ENCODE measurements at regions not wholly inside any gene's neighbourhood (a gene's known extent, or its start where the extent isn't known, plus 50 kb on each side); places are given as distances from the start of the nearest gene placed in this dataset.

DNA sequence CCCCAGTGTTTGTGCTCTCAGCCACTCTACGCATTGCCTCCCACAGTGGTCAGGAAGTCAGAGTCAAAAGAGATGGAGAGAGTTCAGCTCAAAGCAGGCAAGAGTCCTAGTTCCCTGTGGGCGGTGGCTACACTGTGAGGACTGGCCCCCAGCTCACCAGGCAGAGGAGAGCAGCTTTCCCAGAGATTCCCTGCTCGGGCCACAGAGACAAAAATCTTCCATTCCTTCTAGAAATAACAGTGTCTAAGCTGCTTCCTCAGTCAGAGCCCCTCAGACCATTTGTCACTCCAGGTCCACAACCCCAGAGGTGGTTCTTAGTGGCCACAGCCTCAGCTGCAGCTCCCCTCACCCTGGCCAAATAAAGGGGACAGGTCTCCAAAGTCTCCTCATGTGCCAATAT lies 263.0 kb upstream of the RPL38 start:
- ChIA-PET POLR2A (no interaction called here), CTCF (no interaction called here)

- POLR2A ChIA-PET = no interaction called here
- CTCF ChIA-PET = no interaction called here
These were observed 261.5 kb upstream of the RPL38 start for GRCh38 chr17:73941919-73942530.

GRCh38 chr17:73942703-73943415 lies 260.6 kb upstream of the RPL38 start:
- ChIA-PET CTCF (no interaction called here), POLR2A (no interaction called here)

- CTCF ChIA-PET = no interaction called here
These were observed 259.9 kb upstream of the RPL38 start for GRCh38 chr17:73943416-73944110.

DNA sequence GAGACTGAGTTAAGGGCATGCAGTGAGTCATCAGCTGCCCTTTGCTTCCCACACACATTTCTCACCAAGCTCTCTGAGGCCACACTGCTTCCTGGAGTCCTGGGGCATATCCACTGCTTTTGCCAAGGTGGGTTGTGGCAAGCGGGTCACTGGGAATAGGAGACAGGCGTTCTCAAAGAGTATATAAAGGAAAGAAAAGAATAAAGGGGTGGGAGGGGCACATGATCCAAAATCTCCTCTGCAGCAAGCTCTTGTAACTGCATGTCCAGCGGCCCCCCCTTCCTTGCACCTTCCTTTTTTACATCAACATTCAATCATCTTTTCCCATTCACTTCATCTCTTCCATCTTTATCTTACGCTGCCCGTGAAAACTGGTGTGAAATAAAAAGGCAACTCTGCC lies 259.1 kb upstream of the RPL38 start:
- CTCF ChIA-PET = no interaction called here
- POLR2A ChIA-PET = no interaction called here

More at GRCh38 chr17:73943416-73944110, 259.9 kb upstream of the RPL38 start:
- POLR2A ChIA-PET = no interaction called here

DNA sequence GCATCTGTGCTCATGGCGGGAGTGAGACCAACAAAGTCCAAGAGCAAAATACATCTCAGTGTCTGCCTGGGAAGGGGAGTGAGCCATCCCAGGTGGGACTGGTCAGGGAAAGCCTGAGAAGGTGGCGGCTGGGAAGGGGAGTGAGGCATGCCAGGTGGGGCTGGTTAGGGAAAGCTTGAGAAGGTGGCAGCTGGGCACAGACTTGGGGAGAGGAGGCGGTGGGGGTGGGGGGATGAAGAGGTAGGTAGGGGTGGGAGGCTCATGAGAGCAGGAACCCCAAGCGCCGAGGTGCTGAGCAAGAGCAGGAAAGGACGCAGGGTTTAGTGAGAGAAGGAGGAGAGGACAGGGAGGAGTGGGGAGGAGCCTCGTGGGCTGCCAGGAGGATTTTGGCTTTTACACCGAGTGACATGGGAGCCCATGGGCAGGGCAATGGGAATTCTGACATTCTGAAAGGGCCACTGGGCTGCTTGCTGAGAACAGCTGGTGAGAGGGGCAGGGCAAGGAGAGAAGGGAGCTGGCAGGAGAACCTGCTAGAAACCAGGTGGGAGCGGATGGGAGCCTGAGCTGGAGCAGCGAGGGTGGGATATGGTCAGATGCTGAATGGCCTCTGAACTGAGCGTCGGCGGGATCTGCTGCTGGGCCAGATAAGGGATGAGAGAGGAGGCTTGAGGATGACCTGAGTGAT lies 256.1 kb upstream of the RPL38 start:
- POLR2A ChIA-PET = no interaction called here
- CTCF ChIA-PET = no interaction called here

GRCh38 chr17:73947966-73948355 lies 255.5 kb upstream of the RPL38 start:
- POLR2A ChIA-PET = no interaction called here
- CTCF ChIA-PET = no interaction called here

DNA sequence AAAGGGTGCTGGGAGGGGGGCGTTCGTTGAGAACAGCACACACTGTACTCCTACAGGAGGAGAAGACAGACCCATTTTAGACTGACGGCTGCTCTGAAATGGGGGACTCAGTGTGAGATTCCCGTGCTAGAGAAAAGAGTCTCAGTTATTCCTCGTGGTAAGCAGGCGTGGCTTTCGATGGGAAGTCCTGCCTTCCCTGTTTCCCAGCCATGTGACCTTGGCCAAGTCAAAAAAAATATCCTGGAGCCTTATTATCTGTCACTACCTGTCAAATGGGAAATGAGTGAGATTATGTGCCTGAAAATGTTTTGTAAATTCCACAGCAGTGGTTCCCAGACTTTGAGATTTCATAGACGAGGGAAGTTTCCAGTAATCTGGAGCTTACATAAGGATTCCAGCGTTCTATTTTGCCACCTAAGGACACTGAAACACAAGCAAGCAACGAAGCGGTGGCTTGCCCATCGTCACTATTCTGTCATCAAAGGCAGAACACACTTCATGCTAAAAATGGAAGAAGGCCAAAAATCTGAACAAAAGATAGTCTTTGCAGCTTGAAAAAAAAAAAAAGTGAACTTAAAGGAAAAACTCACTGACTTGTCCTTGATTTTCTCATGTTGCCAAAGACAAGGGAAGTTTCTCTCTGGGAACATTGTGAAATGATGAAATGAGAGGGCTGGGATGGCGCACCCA lies 253.4 kb upstream of the RPL38 start:
- CTCF ChIA-PET = no interaction called here
- POLR2A ChIA-PET = no interaction called here

GRCh38 chr17:73950593-73950914 lies 252.9 kb upstream of the RPL38 start:
- CTCF ChIA-PET = no interaction called here

GRCh38 chr17:73952082-73952479 lies 251.4 kb upstream of the RPL38 start:
- POLR2A ChIA-PET = no interaction called here
- CTCF ChIA-PET = no interaction called here

More at GRCh38 chr17:73950593-73950914, 252.9 kb upstream of the RPL38 start:
- POLR2A ChIA-PET = no interaction called here

DNA sequence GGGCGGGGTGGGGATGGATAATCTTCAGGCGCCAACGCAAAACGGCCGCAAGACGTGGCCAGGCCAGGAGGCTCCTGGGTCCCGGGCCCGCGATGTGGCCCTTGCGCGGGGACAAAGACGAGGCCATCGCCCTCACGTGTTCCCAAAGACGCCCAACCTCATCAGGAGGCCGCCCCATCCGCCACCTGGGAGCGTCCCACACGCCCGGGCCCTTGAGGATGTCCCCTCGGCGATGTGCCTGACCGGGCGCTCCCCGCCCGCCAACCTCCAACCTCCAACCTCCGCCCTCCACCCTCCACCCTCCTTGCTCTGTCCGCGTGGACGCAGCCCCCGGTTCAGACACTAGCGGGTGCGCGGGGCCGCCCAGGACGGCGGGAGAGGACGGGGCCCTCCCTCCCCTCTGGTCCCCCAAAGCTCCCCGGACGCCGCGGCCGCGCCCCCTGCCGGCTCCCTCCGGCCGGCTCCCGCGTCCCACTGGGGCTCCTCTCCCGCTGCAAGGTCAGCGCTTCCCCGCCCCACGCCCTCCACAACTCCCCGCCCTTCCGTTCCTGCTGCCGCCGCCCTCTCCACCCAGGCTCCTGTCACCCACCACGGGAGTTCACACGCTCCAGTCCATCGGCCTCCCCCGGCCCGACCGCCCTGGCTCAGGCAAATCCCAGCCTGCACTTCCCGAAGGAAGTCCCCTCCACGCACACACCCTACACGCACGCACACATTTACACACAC lies 250.8 kb upstream of the RPL38 start:
- POLR2A ChIA-PET = no interaction called here

GRCh38 chr17:73953206-73954033 lies 250.1 kb upstream of the RPL38 start:
- POLR2A ChIA-PET = no interaction called here
- CTCF ChIA-PET = no interaction called here

More for the DNA sequence above, 250.8 kb upstream of the RPL38 start:
- CTCF ChIA-PET = no interaction called here

DNA sequence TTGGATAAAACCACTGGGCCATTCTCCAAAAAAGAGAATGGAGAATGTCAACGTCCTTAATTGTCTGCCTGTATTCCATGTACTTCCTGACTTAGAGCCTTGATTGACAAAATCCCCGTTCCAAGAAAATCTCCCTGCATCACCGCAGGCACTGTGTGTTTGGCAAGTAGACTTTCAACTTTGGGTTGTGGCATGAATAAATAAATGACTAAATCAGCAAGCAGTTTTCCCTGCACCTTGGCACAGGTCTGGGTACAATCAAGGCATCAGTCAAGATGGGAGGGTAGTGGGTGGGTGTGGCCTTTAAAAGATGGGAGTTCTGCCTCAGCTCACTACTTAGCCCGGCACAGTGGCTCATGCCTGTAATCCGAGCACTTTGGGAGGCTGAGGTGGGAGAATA lies 248.5 kb upstream of the RPL38 start:
- CTCF ChIA-PET = interaction anchor here (1.1 kb wide), 1 partner anchor 525 kb away, joined by 3 read pairs; no protein-coding TSS in a partner anchor

GRCh38 chr17:73955616-73956015 lies 247.9 kb upstream of the RPL38 start:
- POLR2A ChIA-PET = no interaction called here
- CTCF ChIA-PET = interaction anchor here (1.1 to 1.9 kb wide), 2 partner anchors 50 to 526 kb away, joined by 3 to 4 read pairs; no protein-coding TSS in a partner anchor

More for the DNA sequence above, 248.5 kb upstream of the RPL38 start:
- POLR2A ChIA-PET = no interaction called here

GRCh38 chr17:73956169-73956568 lies 247.3 kb upstream of the RPL38 start:
- POLR2A ChIA-PET = no interaction called here

DNA sequence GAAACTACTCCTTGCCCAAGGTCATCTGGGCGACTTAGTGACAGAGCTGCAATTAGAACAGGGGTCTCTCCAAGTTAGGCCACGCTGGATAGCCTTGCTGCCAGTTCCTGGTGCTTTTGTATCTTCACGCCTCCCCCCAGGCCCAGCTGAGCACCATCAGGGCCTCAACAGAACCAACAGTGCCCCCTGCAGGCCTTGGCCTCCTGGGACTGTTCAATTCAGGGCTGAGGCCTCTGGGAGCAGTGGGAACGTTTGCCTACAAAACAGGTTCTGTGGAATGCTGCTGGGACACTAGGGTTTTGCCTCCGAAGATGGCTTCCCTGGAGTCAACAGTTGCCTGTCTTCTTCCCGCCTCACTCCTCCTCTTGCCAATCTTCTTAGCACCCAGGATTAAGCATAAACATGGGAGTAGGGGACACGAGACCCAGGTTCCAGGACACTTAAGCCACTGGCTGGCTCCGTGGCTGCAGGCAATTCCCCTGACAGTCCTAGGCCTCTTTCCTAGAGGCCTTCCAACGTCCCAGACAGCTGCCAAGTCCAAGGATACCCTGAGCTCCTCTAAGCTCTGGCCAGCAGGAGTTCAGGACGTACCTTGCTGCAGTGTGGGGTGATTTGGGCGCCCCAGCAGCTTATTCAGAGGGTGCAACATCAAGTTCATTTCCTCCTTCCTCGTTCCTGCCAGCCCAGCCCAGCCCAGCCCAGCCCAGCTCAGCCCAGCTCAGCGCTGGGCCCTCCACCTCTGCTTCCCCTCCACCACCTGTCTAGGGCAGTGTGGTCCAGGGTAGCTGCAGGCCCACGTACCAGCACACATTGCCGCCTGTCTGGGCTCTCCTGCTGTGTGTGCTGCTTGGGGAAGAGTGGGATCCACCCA lies 246.6 kb upstream of the RPL38 start:
- POLR2A ChIA-PET = no interaction called here
- CTCF ChIA-PET = interaction anchor here (1.1 to 1.9 kb wide), 2 partner anchors 49 to 527 kb away, joined by 4 read pairs; no protein-coding TSS in a partner anchor

More at GRCh38 chr17:73956169-73956568, 247.3 kb upstream of the RPL38 start:
- CTCF ChIA-PET = interaction anchor here (1.1 to 1.9 kb wide), 2 partner anchors 49 to 526 kb away, joined by 4 read pairs; no protein-coding TSS in a partner anchor

DNA sequence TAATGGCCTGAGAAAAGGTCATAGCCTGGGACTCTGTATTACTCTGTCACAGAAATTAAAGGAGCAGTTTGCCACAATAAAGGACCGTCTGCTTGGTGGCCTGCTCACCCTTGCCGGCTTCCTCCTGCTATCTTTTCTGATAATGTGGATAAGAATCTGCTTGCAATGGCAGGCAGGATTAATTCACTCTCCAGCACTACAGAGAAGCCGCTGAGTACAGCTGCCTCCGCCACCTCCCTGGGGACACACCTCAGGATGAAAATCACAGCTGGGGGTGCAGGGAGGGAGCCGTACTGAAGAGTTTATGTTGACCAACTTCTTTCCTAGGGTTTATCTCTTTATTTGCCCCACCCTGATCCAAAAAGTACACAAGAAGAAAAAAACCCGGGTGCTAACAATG lies 245.9 kb upstream of the RPL38 start:
- ChIA-PET CTCF (interaction anchor here (1.9 kb wide), 1 partner anchor 48 kb away, joined by 4 read pairs; no protein-coding TSS in a partner anchor), POLR2A (no interaction called here)

DNA sequence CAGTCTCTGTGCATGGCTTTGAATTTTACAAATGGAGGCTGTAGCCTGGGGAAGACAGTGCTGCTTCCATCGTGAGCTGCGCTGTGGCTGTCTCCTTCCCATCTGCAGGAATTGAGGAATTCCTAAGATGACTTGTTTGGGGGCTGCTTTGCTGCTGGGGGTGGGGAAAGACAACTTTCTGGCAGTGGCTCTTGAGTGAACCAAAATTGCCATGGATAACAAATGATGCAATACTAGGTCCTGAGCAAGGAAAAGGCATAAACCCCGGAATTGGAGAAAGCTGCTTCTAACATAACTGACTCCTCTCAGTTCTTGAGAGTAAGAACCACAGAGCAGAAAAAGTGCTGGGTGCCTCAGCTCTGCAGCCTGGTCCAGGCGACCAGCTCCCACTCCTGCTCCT lies 245.0 kb upstream of the RPL38 start:
- CTCF ChIA-PET = no interaction called here
- POLR2A ChIA-PET = no interaction called here

Measured in activated CD8-positive, alpha-beta memory T cell treated with anti-CD3 and anti-CD28 coated beads for 36 hours (primary cell).